Stimulated activated CD8-positive, alpha-beta memory T cell treated with anti-CD3 and anti-CD28 coated beads, Interleukin-15, amount 100 ng/mL, for 1 hour (primary cell): ENCODE measurements at regions not wholly inside any gene's neighbourhood (a gene's known extent, or its start where the extent isn't known, plus 50 kb on each side); places are given as distances from the start of the nearest gene placed in this dataset.
"Not testable (repeated sequence)": the region's sequence is repeated elsewhere in the genome, so short reads cannot be mapped to it uniquely, and the experiment has no call there.

Experiments
- DNase-seq: peaks from one replicate; pipeline ENCODE4 v3.0.0-alpha.2; 2020; ENCODE audit warnings: low read depth

DNA sequence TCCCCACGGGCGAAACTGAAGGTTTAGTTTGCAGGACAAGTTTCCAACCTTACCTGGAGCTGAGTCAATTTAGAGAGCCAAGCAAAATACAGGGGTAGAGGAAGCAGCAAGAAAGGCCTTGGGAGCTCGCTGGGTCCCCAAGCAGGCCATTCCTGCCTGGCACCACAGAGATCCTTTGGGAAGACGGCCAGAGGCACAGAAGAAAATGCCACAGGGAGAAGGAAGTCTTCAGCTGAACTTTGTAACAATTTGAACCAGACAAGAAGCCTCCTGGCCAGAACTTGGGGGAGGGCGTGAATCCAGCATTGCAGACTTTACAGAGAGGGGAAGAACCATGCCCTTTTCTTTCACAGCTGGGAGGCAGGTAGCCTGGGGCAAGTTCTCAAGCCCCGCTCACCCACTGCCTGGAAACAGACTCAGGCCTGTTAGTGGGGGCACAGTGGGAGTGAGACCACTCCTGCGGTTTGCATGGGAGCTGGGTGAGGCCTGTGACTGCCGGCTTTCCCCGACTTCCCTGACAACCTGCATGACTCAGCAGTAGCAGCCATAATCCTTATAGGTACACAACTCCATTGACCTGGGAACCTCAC, 259.4 kb downstream of the SETD4 start:
- not testable (repeated sequence) for DNase-seq

DNA sequence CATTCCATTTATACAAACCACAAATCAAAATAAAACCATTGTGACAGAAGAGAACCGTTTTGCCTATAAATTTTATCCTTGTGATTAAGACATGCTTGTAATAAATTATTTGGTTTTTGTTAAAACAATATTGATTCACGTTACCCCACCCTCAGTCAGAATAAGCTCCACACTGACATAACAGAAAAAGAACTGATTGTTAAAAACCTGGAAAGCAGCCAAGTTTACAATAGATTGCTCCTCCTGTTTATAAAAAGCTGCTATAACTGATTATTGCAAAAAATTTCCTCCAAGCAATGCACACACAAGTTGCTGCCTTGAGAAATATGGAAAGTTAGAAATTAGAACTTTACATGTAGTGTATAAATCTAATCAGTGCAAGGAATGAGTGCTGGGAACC, 263.5 kb downstream of the SETD4 start:
- DNase-seq = no peak

- not testable (repeated sequence) for DNase-seq
Observed at GRCh38 chr21:35794527-35794926, 265.8 kb downstream of the SETD4 start.

DNA sequence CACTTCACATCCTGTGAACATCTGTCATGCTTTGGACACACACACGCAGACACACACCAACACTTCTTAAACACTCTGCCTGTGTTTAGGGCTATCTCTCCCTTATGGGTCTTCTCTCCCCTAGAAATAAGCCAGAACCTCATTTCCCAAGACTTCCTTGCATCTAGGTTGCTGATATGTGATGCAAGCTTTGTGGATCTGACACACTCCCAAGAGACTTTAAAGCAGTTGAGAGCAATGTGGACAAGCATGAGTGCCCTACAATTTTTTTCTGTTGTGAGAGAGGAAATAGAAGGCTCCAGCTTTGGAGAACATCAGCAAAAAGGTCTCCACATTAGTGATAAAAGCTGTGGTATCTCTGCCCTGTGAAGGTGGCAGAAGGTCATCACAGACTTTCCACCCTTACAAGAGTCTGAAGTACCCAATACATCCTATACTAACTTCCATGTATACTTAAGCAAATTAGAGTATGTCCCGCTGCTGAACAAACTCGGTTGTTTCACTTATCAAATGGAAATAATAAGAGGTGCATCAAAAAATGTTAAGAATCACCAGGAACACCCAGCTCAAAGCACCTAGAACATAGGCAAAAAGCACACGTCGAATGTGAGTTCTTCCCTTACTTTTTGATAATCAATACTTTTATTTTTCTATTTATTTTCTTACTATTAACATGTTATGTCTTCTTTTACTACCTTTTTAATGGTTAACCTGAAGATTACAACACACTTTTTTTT, 267.6 kb downstream of the SETD4 start:
- DNase-seq = no peak

- DNase-seq = no peak
Observed at GRCh38 chr21:35791541-35792325, 268.6 kb downstream of the SETD4 start.

- no peak for DNase-seq
Observed at GRCh38 chr21:35783721-35784120, 276.6 kb downstream of the SETD4 start.

- DNase-seq = no peak
Observed at GRCh38 chr21:35782667-35783066, 277.7 kb downstream of the SETD4 start.

DNA sequence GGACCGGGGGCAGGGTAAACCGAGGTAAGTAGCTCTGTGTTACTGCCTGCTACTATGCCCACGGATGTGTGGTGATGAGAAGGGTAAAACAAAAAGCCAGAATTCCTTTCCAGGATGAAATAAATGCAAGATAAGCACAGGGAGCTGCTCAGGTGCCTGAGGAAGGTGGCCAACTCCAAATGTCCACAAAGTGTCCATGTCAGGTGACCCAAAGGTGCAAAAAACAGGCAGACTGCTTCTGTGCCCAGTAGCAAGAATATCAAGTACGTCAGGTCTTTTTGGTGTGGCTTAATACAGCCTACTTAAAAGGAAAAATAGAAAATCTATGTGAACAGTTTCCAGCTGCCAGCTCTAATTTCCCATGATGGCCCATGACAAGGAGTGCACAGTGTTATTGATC, 279.3 kb downstream of the SETD4 start:
- DNase-seq = no peak

GRCh38 chr21:35779690-35780570, 280.4 kb downstream of the SETD4 start:
- DNase-seq = no peak

- no peak for DNase-seq
Observed at GRCh38 chr21:35779167-35779566, 281.2 kb downstream of the SETD4 start.

- no peak for DNase-seq
Observed at GRCh38 chr21:35777081-35777480, 283.2 kb downstream of the SETD4 start.

GRCh38 chr21:35775778-35776544, 284.4 kb downstream of the SETD4 start:
- DNase-seq = no peak

GRCh38 chr21:35770101-35770945, 290.0 kb downstream of the SETD4 start:
- DNase-seq = no peak

DNA sequence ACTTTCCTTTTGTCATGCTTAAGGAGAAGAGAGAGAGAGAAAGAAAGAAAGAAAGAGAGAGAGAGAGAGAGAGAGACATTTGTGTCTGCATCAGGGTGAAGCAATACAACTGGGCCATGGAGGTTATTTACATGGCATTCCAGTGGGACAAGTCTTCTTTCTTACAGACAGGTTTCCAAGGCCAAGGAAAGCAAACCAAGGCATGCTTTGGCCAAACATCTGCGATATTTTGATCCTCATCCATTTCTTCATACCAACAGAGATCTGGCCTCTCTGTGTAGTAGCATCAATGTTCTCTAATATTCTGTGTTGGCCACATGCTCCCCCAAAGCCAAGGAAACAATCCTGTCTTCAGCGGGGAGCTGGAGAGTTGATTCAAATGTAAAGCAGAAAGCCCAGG, 292.1 kb downstream of the SETD4 start:
- no peak for DNase-seq

DNA sequence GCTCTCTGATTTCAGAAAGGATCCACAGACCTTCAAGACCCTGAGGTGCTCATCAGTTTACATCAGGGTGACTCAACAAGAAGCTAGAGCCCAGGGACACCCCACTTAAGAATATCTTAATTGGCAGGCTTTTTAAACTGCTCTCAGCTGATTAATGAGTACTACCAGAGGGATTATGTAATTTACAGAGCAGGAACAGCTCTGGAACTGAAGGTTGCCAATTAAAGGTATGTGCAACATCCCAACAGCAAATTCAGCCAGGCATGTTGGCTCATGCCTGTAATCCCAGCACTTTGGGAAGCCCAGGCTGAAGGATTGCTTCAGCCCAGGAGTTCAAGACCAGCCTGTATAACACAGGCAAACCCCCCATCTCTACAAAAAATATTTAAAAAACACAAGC, 295.7 kb downstream of the SETD4 start:
- DNase-seq = no peak

DNA sequence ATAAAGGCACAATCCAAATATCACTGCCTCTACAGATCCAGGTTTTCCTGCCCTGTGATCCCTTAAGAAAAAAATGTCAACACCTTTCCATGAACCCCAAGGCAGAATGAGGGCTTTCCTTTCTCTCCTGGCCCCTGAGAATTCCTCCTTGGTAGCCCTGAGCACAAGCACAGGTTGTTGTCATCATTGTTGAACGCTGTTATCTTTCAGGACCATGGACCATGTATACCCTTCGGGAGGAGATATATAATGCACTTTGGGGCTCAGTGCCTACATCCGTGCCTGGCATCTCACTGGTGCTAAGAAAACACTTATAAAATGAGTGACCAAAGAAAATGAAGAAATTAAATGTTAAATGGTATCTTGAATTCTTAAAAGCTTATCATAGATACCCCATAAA, 296.2 kb downstream of the SETD4 start:
- no peak for DNase-seq

DNA sequence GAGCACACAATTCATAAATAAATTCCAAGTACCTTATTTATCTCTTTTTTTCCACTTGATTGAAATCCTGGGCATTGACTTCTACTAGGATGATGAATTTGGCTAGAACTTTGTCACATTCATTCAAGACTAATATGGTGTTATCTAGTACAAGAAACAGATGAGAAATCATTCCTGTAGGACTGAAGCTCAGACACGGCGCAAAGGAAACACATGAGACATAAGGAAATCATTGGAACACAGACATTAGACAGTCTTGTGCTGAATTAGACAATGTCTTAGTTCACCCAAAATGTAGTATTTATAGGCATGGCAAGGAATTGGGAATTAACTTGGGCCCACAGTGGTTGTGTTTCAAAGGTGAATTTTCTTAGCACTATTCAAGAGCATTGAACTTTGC, 305.7 kb downstream of the SETD4 start:
- DNase-seq = no peak

- no peak for DNase-seq
Observed at GRCh38 chr21:35753308-35753707, 307.0 kb downstream of the SETD4 start.

GRCh38 chr21:35751171-35751570, 309.2 kb downstream of the SETD4 start:
- no peak for DNase-seq

DNA sequence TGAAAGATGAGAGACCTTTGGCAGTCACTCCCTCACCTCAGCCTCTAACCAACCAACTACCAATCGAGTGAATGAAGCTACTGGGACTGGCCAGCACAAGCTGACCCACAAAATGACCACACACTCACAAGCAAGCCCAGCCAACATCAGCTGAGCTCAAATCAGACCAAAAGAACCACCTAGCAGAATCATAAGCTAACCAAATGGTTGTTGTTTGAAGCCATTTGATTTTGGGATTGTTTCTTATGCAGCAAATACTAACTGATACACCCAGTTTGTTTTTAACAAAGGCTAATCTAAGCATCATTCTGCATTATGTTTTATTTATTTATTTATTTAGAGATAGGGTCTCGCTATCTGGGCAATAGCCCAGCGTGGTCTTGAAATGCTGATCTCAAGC, 310.4 kb downstream of the SETD4 start:
- no peak for DNase-seq
